ENCODE measurements at regions not wholly inside any gene's neighbourhood (a gene's known extent, or its start where the extent isn't known, plus 50 kb on each side); places are given as distances from the start of the nearest gene placed in this dataset.
"Not testable (repeated sequence)": the region's sequence is repeated elsewhere in the genome, so short reads cannot be mapped to it uniquely, and the experiment has no call there.

DNA sequence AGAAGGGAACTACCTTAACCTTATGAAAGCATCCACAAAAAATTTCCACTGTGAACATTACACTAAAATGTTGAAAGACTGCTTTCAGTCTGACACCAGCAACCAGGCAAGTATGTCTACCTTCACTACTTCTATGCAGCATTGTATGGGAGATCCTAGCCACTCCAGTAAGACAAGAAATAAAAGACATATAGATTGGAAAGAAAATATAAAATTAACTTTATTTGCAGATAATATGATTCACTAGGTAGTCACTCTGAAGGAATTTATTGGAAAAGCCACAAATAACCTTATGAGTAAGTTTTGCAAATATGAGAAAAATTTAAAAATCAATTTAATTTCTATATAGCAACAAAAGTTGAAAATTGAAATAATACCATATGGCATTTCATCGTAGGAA, 172.0 kb downstream of the RERGL start:
- TF ChIP-seq, protein P1, sequence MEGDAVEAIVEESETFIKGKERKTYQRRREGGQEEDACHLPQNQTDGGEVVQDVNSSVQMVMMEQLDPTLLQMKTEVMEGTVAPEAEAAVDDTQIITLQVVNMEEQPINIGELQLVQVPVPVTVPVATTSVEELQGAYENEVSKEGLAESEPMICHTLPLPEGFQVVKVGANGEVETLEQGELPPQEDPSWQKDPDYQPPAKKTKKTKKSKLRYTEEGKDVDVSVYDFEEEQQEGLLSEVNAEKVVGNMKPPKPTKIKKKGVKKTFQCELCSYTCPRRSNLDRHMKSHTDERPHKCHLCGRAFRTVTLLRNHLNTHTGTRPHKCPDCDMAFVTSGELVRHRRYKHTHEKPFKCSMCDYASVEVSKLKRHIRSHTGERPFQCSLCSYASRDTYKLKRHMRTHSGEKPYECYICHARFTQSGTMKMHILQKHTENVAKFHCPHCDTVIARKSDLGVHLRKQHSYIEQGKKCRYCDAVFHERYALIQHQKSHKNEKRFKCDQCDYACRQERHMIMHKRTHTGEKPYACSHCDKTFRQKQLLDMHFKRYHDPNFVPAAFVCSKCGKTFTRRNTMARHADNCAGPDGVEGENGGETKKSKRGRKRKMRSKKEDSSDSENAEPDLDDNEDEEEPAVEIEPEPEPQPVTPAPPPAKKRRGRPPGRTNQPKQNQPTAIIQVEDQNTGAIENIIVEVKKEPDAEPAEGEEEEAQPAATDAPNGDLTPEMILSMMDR (IDR thresholded peaks at IDR 0.05; ENCODE audit: borderline replicate concordance, control extremely low read depth, extremely low read depth, insufficient read depth, missing control alignments) = no peak
- in situ Hi-C loops (cut with MboI; ENCODE audit: low sequenced_read_pairs, unreplicated experiment) = no loop called here
- no peak for DNase-seq (ENCODE audit: low spot score)

DNA sequence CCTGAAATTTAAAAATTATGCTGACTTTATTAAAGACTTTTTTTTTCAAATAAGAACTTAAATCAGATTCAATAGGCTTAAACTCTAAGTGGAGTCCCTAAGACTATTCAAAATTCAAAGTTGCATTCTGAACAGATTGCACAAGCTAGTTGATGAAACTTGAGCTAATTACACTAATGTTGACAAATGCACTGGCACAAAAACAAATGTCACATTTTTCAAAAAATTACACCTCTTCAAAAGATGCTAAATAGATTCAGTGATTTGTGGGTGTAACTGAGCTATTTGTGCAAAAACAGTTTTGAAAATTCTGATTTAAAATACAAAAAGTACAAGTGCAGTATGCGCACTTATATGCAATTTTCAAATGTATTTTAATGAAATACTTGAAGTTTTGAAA, 205.4 kb downstream of the RERGL start:
- TF ChIP-seq, protein P1 (IDR thresholded peaks at IDR 0.05; ENCODE audit: borderline replicate concordance, control extremely low read depth, extremely low read depth, insufficient read depth, missing control alignments) = no peak
- in situ Hi-C loops (cut with MboI; ENCODE audit: low sequenced_read_pairs, unreplicated experiment) = no loop called here
- no peak for DNase-seq (ENCODE audit: low spot score)

DNA sequence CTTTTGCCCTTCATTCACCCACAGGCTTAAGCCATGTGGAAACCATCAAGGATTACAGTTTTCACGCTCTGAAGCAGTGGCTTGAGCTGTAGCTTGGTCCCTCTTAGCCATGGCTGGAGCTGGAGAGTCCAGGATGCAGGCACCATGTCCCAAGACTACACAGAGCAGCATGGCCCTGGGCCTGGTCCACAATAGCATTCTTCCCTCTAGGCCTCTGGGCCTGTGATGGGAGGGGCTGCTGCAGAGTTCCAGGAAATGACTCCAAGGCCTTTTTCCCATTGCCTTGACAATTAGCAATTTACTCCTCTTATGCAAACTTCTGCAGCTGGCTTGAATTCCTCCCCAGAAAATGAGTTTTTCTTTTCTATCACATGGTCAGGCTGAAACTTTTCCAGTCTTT, 211.3 kb downstream of the RERGL start:
- in situ Hi-C loops (cut with MboI; ENCODE audit: low sequenced_read_pairs, unreplicated experiment) = no loop called here
- TF ChIP-seq, protein P1 (IDR thresholded peaks at IDR 0.05; ENCODE audit: borderline replicate concordance, control extremely low read depth, extremely low read depth, insufficient read depth, missing control alignments) = no peak
- no peak for DNase-seq (ENCODE audit: low spot score)

DNA sequence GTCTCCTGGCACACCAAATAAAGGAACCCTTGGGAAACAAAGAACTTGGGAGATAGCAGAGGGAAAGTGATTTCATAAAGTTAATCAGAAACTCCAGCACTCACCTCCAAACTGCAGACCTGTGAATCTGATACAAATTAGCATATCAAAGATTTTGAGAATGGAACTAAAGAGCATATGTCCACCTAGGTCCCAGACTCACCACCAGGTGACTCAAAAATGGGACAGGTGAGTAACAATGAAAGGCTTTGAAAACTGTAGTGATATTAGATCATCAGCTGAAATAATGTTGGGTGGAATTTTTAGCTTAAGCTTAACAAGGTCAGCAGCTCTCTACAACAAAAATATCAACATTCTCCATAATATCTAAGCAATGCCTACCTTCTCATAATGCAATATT, 214.8 kb downstream of the RERGL start:
- TF ChIP-seq, protein P1 (IDR thresholded peaks at IDR 0.05; ENCODE audit: borderline replicate concordance, control extremely low read depth, extremely low read depth, insufficient read depth, missing control alignments) = no peak
- no peak for DNase-seq (ENCODE audit: low spot score)
- in situ Hi-C loops (cut with MboI; ENCODE audit: low sequenced_read_pairs, unreplicated experiment) = no loop called here

DNA sequence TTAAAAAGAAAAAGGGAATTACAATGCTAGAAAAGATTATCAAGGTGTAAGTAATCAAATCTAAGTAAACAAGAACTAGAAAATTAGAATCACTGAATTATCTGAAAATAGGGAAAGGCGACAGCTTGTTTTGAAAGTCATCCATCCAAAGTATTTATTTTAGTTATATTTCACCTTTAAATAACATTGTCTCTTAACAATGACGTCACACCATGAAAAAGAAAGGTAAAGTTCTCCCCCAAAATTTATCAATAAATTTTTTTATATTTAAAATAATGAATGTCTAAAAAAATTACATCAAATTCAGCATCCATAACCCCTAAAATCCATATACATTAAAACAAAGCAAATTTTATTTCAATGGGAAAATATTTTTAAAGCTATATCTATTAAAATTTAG, 223.2 kb downstream of the RERGL start:
- in situ Hi-C loops (cut with MboI; ENCODE audit: low sequenced_read_pairs, unreplicated experiment) = no loop called here
- DNase-seq (ENCODE audit: low spot score) = no peak
- TF ChIP-seq, protein P1 (IDR thresholded peaks at IDR 0.05; ENCODE audit: borderline replicate concordance, control extremely low read depth, extremely low read depth, insufficient read depth, missing control alignments) = no peak

DNA sequence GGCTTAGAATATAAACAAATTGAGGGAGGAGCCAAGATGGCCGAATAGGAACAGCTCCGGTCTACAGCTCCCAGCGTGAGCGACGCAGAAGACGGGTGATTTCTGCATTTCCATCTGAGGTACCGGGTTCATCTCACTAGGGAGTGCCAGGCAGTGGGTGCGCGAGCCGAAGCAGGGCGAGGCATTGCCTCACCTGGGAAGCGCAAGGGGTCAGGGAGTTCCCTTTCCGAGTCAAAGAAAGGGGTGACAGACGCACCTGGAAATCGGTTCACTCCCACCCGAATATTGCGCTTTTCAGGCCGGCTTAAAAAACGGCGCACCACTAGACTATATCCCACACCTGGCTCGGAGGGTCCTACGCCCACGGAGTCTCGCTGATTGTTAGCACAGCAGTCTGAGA, 234.4 kb downstream of the RERGL start:
- DNase-seq (ENCODE audit: low spot score); in situ Hi-C loops (cut with MboI; ENCODE audit: low sequenced_read_pairs, unreplicated experiment): not testable (repeated sequence)

DNA sequence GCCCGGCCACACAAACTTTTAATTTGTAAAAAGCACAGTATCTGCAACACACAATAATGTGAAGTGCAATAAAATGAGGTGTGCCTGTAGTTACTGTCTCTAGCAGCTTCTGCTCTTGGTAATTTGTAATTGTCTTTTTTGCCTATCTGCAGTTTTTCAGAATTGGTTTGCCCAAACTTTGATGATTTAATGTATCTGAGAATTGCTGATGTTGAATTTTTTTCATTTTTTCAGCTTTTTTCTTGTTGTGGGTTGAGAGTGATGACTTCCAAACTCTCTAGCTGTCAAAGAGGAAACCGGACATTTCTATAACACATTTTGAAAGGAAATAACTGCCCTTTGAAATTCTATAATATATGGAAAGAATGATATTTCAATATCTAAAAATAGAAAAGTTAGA, 236.9 kb downstream of the RERGL start:
- in situ Hi-C loops (cut with MboI; ENCODE audit: low sequenced_read_pairs, unreplicated experiment) = no loop called here
- DNase-seq (ENCODE audit: low spot score) = no peak
- TF ChIP-seq, protein P1 (IDR thresholded peaks at IDR 0.05; ENCODE audit: borderline replicate concordance, control extremely low read depth, extremely low read depth, insufficient read depth, missing control alignments) = no peak
